ENCODE measurements at regions not wholly inside any gene's neighbourhood (a gene's known extent, or its start where the extent isn't known, plus 50 kb on each side); places are given as distances from the start of the nearest gene placed in this dataset.

GRCh38 chr6:159105716-159106115 lies 60.9 kb upstream of the TAGAP start:
- TF ChIP-seq CTCF (IDR thresholded peaks at IDR 0.05; ENCODE audit: control insufficient read depth, extremely low read depth, insufficient read depth), result no peak

GRCh38 chr6:159104931-159105330 lies 60.1 kb upstream of the TAGAP start:
- no peak for TF ChIP-seq CTCF (IDR thresholded peaks at IDR 0.05; ENCODE audit: control insufficient read depth, extremely low read depth, insufficient read depth)
- no peak for DNase-seq (ENCODE audit: low read depth)
- H3K4me3 ChIP-seq (ENCODE audit: low read depth, low read length), result no peak overlapping the region

More at GRCh38 chr6:159105716-159106115, 60.9 kb upstream of the TAGAP start:
- no peak overlapping the region for H3K4me3 ChIP-seq (ENCODE audit: low read depth, low read length)
- no peak for DNase-seq (ENCODE audit: low read depth)

- peak; percentile 64 for TF ChIP-seq CTCF (IDR thresholded peaks at IDR 0.05; ENCODE audit: control insufficient read depth, extremely low read depth, insufficient read depth)
- DNase-seq (ENCODE audit: low read depth), result no peak
- no peak overlapping the region for H3K4me3 ChIP-seq (ENCODE audit: low read depth, low read length)
Observed at GRCh38 chr6:159104163-159104925, 59.6 kb upstream of the TAGAP start.

- H3K4me3 ChIP-seq (ENCODE audit: low read depth, low read length), result no peak overlapping the region
- no peak for DNase-seq (ENCODE audit: low read depth)
- TF ChIP-seq CTCF (IDR thresholded peaks at IDR 0.05; ENCODE audit: control insufficient read depth, extremely low read depth, insufficient read depth), result no peak
Observed at GRCh38 chr6:159103396-159104162, 58.8 kb upstream of the TAGAP start.

GRCh38 chr6:159102373-159103160 lies 57.8 kb upstream of the TAGAP start:
- TF ChIP-seq CTCF (IDR thresholded peaks at IDR 0.05; ENCODE audit: control insufficient read depth, extremely low read depth, insufficient read depth), result no peak
- DNase-seq (ENCODE audit: low read depth), result no peak
- H3K4me3 ChIP-seq (ENCODE audit: low read depth, low read length), result no peak overlapping the region

GRCh38 chr6:159101656-159102055 lies 56.9 kb upstream of the TAGAP start:
- DNase-seq (ENCODE audit: low read depth), result no peak
- TF ChIP-seq CTCF (IDR thresholded peaks at IDR 0.05; ENCODE audit: control insufficient read depth, extremely low read depth, insufficient read depth), result no peak
- no peak overlapping the region for H3K4me3 ChIP-seq (ENCODE audit: low read depth, low read length)
